ENCODE measurements at regions not wholly inside any gene's neighbourhood (a gene's known extent, or its start where the extent isn't known, plus 50 kb on each side); places are given as distances from the start of the nearest gene placed in this dataset.

- POLR2A ChIA-PET: no interaction called here
- Histone ChIP-seq H3K4me1 (replicated peaks in 1 of 2; ENCODE audit: control insufficient read depth in 2 of 2, insufficient read depth in 2 of 2, low read length in 2 of 2) (no peaks in the 10 kb centered on the region), H3K4me2 (ENCODE audit: insufficient read depth, low read length) (no peak overlapping the region), H3K9ac (ENCODE audit: insufficient read depth in 1 of 2, low read depth in 2 of 2, low read length in 2 of 2) (no peak overlapping the region), H4K20me1 (replicated peaks; ENCODE audit: control insufficient read depth, insufficient read depth, low read length) (no peaks in the 10 kb centered on the region), H3K9me3 (replicated peaks; ENCODE audit: control insufficient read depth, insufficient read depth, low read depth, low read length) (no peaks in the 10 kb centered on the region), H3K79me2 (ENCODE audit: control insufficient read depth, insufficient read depth, low read length) (no peaks in the 10 kb centered on the region), H3K4me3 (no peak overlapping the region), H2AFZ (ENCODE audit: low read depth, low read length) (no peak overlapping the region), H3K27me3 (ENCODE audit: control insufficient read depth in 2 of 2, insufficient read depth in 2 of 2, low read length in 2 of 2) (no peaks in the 10 kb centered on the region), H3K9me1 (ENCODE audit: control insufficient read depth, insufficient read depth, low read length) (no peaks in the 10 kb centered on the region), H3K36me3 (ENCODE audit: control insufficient read depth, insufficient read depth, low read length) (no peaks in the 10 kb centered on the region), H3K27ac (ENCODE audit: extremely low read depth, low read depth, low read length) (no peak overlapping the region)
- TF ChIP-seq ESRRA (IDR thresholded peaks at IDR 0.05; ENCODE audit: borderline replicate concordance, low read depth): no peak
- no peak for TF ChIP-seq PHF21A (IDR thresholded peaks at IDR 0.05; ENCODE audit: borderline replicate concordance, low read depth)
- TF ChIP-seq ELF4 (CRISPR knock-in tag; IDR thresholded peaks at IDR 0.05): no peak
- no peak for TF ChIP-seq PATZ1 (CRISPR knock-in tag; IDR thresholded peaks at IDR 0.05; ENCODE audit: borderline replicate concordance)
- no peak for TF ChIP-seq SMAD2 (IDR thresholded peaks at IDR 0.05; ENCODE audit: low read depth, low read length)
- TF ChIP-seq, protein P1, sequence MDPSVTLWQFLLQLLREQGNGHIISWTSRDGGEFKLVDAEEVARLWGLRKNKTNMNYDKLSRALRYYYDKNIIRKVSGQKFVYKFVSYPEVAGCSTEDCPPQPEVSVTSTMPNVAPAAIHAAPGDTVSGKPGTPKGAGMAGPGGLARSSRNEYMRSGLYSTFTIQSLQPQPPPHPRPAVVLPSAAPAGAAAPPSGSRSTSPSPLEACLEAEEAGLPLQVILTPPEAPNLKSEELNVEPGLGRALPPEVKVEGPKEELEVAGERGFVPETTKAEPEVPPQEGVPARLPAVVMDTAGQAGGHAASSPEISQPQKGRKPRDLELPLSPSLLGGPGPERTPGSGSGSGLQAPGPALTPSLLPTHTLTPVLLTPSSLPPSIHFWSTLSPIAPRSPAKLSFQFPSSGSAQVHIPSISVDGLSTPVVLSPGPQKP (CRISPR knock-in tag; IDR thresholded peaks at IDR 0.05): no peak
- TF ChIP-seq CBFA2T2 (conservative IDR thresholded peaks at IDR 0.05): no peak
- no peak for TF ChIP-seq MYC (IDR thresholded peaks at IDR 0.05; ENCODE audit: low read depth, low read length)
- TF ChIP-seq MYC (CRISPR knock-in tag; IDR thresholded peaks at IDR 0.05; ENCODE audit: borderline replicate concordance, low read depth): no peak
- TF ChIP-seq GABPA (tag; conservative IDR thresholded peaks at IDR 0.05; ENCODE audit: low read depth): no peak
- no peak for TF ChIP-seq HDAC3 (IDR thresholded peaks at IDR 0.05; ENCODE audit: borderline replicate concordance, partially characterized antibody)
- TF ChIP-seq ZNF324 (CRISPR knock-in tag; IDR thresholded peaks at IDR 0.05): no peak
- no peak for TF ChIP-seq ZNF253 (CRISPR knock-in tag; conservative IDR thresholded peaks at IDR 0.05)
- TF ChIP-seq IFI16 (CRISPR knock-in tag; IDR thresholded peaks at IDR 0.05): no peak
- TF ChIP-seq GTF2F1 (IDR thresholded peaks at IDR 0.05; ENCODE audit: low read depth, low read length): no peak
- no peak for TF ChIP-seq HMBOX1 (IDR thresholded peaks at IDR 0.05)
- no peak for TF ChIP-seq ZBTB17 (CRISPR knock-in tag; IDR thresholded peaks at IDR 0.05)
- CTCF ChIA-PET (ENCODE audit: low intra/inter-chr PET ratio): no interaction called here
- in situ Hi-C loops (cut with MboI): no loop called here
- intact Hi-C loops (cut with micrococcal nuclease): no loop called here
- DNase-seq (ENCODE audit: extremely low read depth in 1 of 4, low spot score in 3 of 4) (no peak), ATAC-seq (no peak), FAIRE-seq (no peak)
- no TSS peak for BruUV-seq (replicated peaks)
Measured at GRCh38 chr1:195597891-195598290, 1010.3 kb downstream of the KCNT2 start.

All from K562 (cell line).